Upper lobe of right lung (tissue), 1 donor: ENCODE measurements at regions not wholly inside any gene's neighbourhood (a gene's known extent, or its start where the extent isn't known, plus 50 kb on each side); places are given as distances from the start of the nearest gene placed in this dataset.

Experiments used
- ATAC-seq: fragments of 200-7000 bp; cut with Tn5 transposase; one replicate; pipeline ENCODE4 v1.9.1; 2020; ENCODE audit warnings: mild to moderate bottlenecking, moderate library complexity
- DNase-seq: peaks from one replicate; pipeline ENCODE4 v3.0.0-alpha.2; 2020
- H3K27ac ChIP-seq: fragments of 200-600 bp; one replicate; pipeline ENCODE4 v1.8.0; 2022
- H3K27me3 ChIP-seq: fragments of 200-600 bp; one replicate; pipeline ENCODE4 v1.8.0; 2022; ENCODE audit warnings: mild to moderate bottlenecking
- H3K36me3 ChIP-seq: fragments of 200-600 bp; one replicate; pipeline ENCODE4 v1.8.0; 2022
- H3K4me1 ChIP-seq: fragments of 200-600 bp; one replicate; pipeline ENCODE4 v1.8.0; 2022
- H3K4me3 ChIP-seq: fragments of 200-600 bp; one replicate; pipeline ENCODE4 v1.8.0; 2022; ENCODE audit warnings: mild to moderate bottlenecking
- H3K9me3 ChIP-seq: fragments of 200-600 bp; one replicate; pipeline ENCODE4 v1.8.0; 2022
- intact Hi-C: fragments of 100-400 bp; cut with DNase I; formaldehyde crosslinking; loops from one replicate; pipeline ENCODE4 v1.11.0; 2022
- TF ChIP-seq, protein P1 (sequence below): fragments of 200-600 bp; IDR thresholded peaks from one replicate; pipeline ENCODE4 v1.8.0; 2022; ENCODE audit warnings: antibody characterized with exemption
- donor health status: DM: no; HTN: yes; CAD: no; lungs with severe emphysema.

DNA sequence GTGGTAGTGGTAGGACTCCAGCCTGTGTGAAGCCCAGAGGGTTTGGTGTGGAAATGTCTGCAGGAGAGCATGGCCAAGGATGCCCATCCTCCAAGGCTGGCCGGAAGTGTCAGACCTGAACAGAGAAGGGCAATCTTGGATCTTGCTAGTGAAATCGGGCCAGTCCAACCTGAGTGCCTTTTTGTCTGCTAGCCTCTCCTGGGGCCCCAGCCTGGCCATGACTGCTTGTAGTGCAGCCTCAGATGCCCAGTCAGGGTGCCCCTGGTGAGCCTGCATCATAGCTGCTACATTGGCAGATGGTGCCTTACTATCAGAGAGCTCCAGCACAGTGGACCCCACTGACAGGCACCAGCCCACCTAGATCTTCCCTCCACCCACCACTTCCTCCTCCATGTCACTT is 99.3 kb upstream of the PCDH18 start:
- peak; percentile 28 for ATAC-seq
- intact Hi-C loops, result no loop called here
- no peak overlapping the region for H3K4me3 ChIP-seq
- H3K36me3 ChIP-seq, result no peaks in the 10 kb centered on the region
- TF ChIP-seq, protein P1, sequence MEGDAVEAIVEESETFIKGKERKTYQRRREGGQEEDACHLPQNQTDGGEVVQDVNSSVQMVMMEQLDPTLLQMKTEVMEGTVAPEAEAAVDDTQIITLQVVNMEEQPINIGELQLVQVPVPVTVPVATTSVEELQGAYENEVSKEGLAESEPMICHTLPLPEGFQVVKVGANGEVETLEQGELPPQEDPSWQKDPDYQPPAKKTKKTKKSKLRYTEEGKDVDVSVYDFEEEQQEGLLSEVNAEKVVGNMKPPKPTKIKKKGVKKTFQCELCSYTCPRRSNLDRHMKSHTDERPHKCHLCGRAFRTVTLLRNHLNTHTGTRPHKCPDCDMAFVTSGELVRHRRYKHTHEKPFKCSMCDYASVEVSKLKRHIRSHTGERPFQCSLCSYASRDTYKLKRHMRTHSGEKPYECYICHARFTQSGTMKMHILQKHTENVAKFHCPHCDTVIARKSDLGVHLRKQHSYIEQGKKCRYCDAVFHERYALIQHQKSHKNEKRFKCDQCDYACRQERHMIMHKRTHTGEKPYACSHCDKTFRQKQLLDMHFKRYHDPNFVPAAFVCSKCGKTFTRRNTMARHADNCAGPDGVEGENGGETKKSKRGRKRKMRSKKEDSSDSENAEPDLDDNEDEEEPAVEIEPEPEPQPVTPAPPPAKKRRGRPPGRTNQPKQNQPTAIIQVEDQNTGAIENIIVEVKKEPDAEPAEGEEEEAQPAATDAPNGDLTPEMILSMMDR, result no peak
- no peaks in the 10 kb centered on the region for H3K4me1 ChIP-seq
- no peaks in the 10 kb centered on the region for H3K9me3 ChIP-seq
- no peak for DNase-seq
- H3K27ac ChIP-seq, result no peak overlapping the region
- H3K27me3 ChIP-seq, result no peaks in the 10 kb centered on the region

GRCh38 chr4:137630252-137630651 is 98.0 kb upstream of the PCDH18 start:
- Histone ChIP-seq H3K4me3 (no peak overlapping the region), H3K27me3 (no peaks in the 10 kb centered on the region), H3K27ac (no peak overlapping the region), H3K9me3 (no peaks in the 10 kb centered on the region), H3K36me3 (no peaks in the 10 kb centered on the region), H3K4me1 (no peaks in the 10 kb centered on the region)
- intact Hi-C loops, result no loop called here
- TF ChIP-seq, protein P1, result no peak
- DNase-seq, result no peak
- ATAC-seq, result no peak

DNA sequence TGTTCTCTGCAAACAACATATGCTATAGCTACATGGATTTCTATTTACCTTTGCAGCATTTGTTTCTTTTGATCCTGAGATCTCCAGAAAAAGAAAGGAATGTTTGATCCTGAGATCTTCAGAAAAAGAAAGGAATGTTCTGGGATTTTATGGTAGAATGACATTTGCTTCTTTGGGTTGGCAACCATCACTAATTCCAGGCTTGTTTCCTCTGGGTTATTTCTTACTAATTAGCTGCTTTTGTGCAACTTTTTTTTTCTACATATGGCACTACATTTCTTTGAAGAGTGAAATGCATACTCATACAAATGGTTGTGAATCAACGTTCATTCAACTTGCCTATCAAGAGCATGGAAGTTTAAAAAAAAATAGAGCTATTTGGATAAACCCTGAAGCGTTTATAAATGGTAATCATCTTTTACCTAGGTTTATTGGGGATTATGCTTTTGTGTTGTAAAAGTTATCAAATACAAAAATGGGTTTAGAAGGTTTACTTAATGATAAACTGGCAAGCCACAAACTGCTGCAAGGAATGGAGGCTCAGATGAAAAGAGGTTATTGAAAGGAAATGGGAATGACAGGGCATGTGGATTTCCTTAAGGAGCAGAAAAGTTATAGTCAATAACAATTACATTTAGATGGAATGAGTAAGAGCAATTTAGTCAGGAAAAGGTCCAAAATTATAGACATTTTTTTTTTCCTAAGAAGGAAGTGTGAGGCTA is 95.6 kb upstream of the PCDH18 start:
- H3K9me3 ChIP-seq, result no peaks in the 10 kb centered on the region
- no peaks in the 10 kb centered on the region for H3K4me1 ChIP-seq
- no peak overlapping the region for H3K4me3 ChIP-seq
- no peak overlapping the region for H3K27ac ChIP-seq
- H3K27me3 ChIP-seq, result no peaks in the 10 kb centered on the region
- ATAC-seq (no peak), DNase-seq (no peak)
- H3K36me3 ChIP-seq, result no peaks in the 10 kb centered on the region
- intact Hi-C loops, result no loop called here
- TF ChIP-seq, protein P1, result no peak

DNA sequence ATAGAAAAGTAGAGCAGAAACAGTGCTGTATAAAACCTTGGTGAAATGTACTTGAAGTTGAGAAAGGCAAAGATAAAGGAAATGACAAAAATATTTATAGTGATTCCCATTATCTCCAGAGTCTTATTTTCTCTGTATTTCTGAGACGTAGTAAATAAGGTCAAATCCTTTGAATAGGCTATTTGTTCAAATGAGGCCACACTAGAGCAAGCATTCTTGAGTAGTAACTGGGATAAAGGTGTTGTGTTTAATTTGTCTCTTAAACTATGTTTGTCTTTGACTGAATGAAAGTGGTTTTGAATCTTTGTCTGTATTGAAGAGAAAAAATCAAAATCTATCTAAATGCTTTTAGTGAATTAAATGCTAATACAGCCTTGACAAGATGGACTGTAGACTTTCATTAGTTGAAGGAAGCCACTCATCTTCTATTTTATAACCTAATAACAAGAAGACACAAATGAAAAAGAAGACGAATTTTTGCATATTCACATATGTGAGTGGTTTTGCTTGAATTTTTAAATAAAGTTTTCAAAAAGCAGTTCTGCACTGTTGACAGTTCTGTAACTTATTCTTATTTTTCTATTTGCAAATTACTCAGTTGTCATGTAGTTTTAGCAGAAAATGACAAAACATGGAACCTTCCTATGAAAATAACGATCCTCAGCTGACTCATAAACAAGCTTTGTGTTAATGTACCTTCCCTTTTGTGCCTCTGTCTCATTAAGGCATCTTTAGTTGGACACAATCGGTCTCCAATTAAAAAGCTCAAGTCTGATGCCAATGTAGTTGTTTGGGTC is 94.8 kb upstream of the PCDH18 start:
- ATAC-seq (no peak), DNase-seq (no peak)
- no peaks in the 10 kb centered on the region for H3K9me3 ChIP-seq
- no peaks in the 10 kb centered on the region for H3K27me3 ChIP-seq
- no peak overlapping the region for H3K4me3 ChIP-seq
- no peak overlapping the region for H3K27ac ChIP-seq
- H3K36me3 ChIP-seq, result no peaks in the 10 kb centered on the region
- TF ChIP-seq, protein P1, result no peak
- intact Hi-C loops, result no loop called here
- no peaks in the 10 kb centered on the region for H3K4me1 ChIP-seq

- DNase-seq (no peak), ATAC-seq (no peak)
- Histone ChIP-seq H3K36me3 (no peaks in the 10 kb centered on the region), H3K27me3 (no peaks in the 10 kb centered on the region), H3K4me1 (no peaks in the 10 kb centered on the region), H3K9me3 (no peaks in the 10 kb centered on the region), H3K4me3 (no peak overlapping the region), H3K27ac (no peak overlapping the region)
- TF ChIP-seq, protein P1, result no peak
- intact Hi-C loops, result no loop called here
Observed at GRCh38 chr4:137623013-137623412, 90.7 kb upstream of the PCDH18 start.
